ENCODE measurements at regions not wholly inside any gene's neighbourhood (a gene's known extent, or its start where the extent isn't known, plus 50 kb on each side); places are given as distances from the start of the nearest gene placed in this dataset.
"Not testable (repeated sequence)": the region's sequence is repeated elsewhere in the genome, so short reads cannot be mapped to it uniquely, and the experiment has no call there.

GRCh38 chr11:103616586-103616985 is 419.9 kb upstream of the DDI1 start:
- DNase-seq (ENCODE audit: extremely low read depth in 1 of 11, low read depth in 9 of 11, low spot score in 4 of 11) = not testable (repeated sequence)

- no peak for DNase-seq (ENCODE audit: extremely low read depth in 1 of 11, low read depth in 9 of 11, low spot score in 4 of 11)
These were observed 417.9 kb upstream of the DDI1 start for GRCh38 chr11:103618528-103618927.

- no peak for DNase-seq (ENCODE audit: extremely low read depth in 1 of 11, low read depth in 9 of 11, low spot score in 4 of 11)
These were observed 417.0 kb upstream of the DDI1 start for GRCh38 chr11:103619480-103619879.

- no peak for DNase-seq (ENCODE audit: extremely low read depth in 1 of 11, low read depth in 9 of 11, low spot score in 4 of 11)
These were observed 416.5 kb upstream of the DDI1 start for GRCh38 chr11:103619938-103620337.

GRCh38 chr11:103622296-103622695 is 414.1 kb upstream of the DDI1 start:
- DNase-seq (ENCODE audit: extremely low read depth in 1 of 11, low read depth in 9 of 11, low spot score in 4 of 11) = no peak

GRCh38 chr11:103623933-103624332 is 412.5 kb upstream of the DDI1 start:
- no peak for DNase-seq (ENCODE audit: extremely low read depth in 1 of 11, low read depth in 9 of 11, low spot score in 4 of 11)

- DNase-seq (ENCODE audit: extremely low read depth in 1 of 11, low read depth in 9 of 11, low spot score in 4 of 11) = peak in 6 of 11 donors; percentile 2 to 37 (median 24)
These were observed 411.5 kb upstream of the DDI1 start for GRCh38 chr11:103624708-103625623.

GRCh38 chr11:103625624-103625965 is 410.8 kb upstream of the DDI1 start:
- DNase-seq (ENCODE audit: extremely low read depth in 1 of 11, low read depth in 9 of 11, low spot score in 4 of 11) = no peak

GRCh38 chr11:103628121-103628520 is 408.3 kb upstream of the DDI1 start:
- no peak for DNase-seq (ENCODE audit: extremely low read depth in 1 of 11, low read depth in 9 of 11, low spot score in 4 of 11)

- no peak for DNase-seq (ENCODE audit: extremely low read depth in 1 of 11, low read depth in 9 of 11, low spot score in 4 of 11)
These were observed 404.6 kb upstream of the DDI1 start for GRCh38 chr11:103631841-103632240.

- peak in 2 of 11 donors; percentile 12 to 22 for DNase-seq (ENCODE audit: extremely low read depth in 1 of 11, low read depth in 9 of 11, low spot score in 4 of 11)
These were observed 403.2 kb upstream of the DDI1 start for GRCh38 chr11:103633068-103633788.

- no peak for DNase-seq (ENCODE audit: extremely low read depth in 1 of 11, low read depth in 9 of 11, low spot score in 4 of 11)
These were observed 402.4 kb upstream of the DDI1 start for GRCh38 chr11:103633819-103634590.

- no peak for DNase-seq (ENCODE audit: extremely low read depth in 1 of 11, low read depth in 9 of 11, low spot score in 4 of 11)
These were observed 400.2 kb upstream of the DDI1 start for GRCh38 chr11:103636232-103636631.

- no peak for DNase-seq (ENCODE audit: extremely low read depth in 1 of 11, low read depth in 9 of 11, low spot score in 4 of 11)
These were observed 399.1 kb upstream of the DDI1 start for GRCh38 chr11:103637295-103637694.

GRCh38 chr11:103637831-103638230 is 398.6 kb upstream of the DDI1 start:
- DNase-seq (ENCODE audit: extremely low read depth in 1 of 11, low read depth in 9 of 11, low spot score in 4 of 11) = no peak

GRCh38 chr11:103644676-103645075 is 391.8 kb upstream of the DDI1 start:
- DNase-seq (ENCODE audit: extremely low read depth in 1 of 11, low read depth in 9 of 11, low spot score in 4 of 11) = no peak

GRCh38 chr11:103648054-103648453 is 388.4 kb upstream of the DDI1 start:
- DNase-seq (ENCODE audit: extremely low read depth in 1 of 11, low read depth in 9 of 11, low spot score in 4 of 11) = no peak

GRCh38 chr11:103648670-103649400 is 387.6 kb upstream of the DDI1 start:
- DNase-seq (ENCODE audit: extremely low read depth in 1 of 11, low read depth in 9 of 11, low spot score in 4 of 11) = no peak

- DNase-seq (ENCODE audit: extremely low read depth in 1 of 11, low read depth in 9 of 11, low spot score in 4 of 11) = no peak
These were observed 387.0 kb upstream of the DDI1 start for GRCh38 chr11:103649401-103649895.
